Adipocyte (in vitro differentiated cells): ENCODE measurements at regions not wholly inside any gene's neighbourhood (a gene's known extent, or its start where the extent isn't known, plus 50 kb on each side); places are given as distances from the start of the nearest gene placed in this dataset.

Experiments used
- DNase-seq: peaks from one replicate; pipeline ENCODE4 v3.0.0-alpha.2; 2015; ENCODE audit warnings: low read depth
- H3K27me3 ChIP-seq: replicated peaks from 2 replicates; pipeline ENCODE4 v1.7.0; 2013; ENCODE audit warnings: mild to moderate bottlenecking, low read length, moderate library complexity; ENCODE audit not compliant: control insufficient read depth, insufficient read depth
- H3K36me3 ChIP-seq: 2 replicates; pipeline ENCODE4 v1.7.0; 2013; ENCODE audit warnings: low read length, mild to moderate bottlenecking, moderate library complexity; ENCODE audit not compliant: control insufficient read depth, insufficient read depth, severe bottlenecking
- H3K4me1 ChIP-seq: 2 replicates; pipeline ENCODE4 v1.7.0; 2013; ENCODE audit warnings: mild to moderate bottlenecking, low read length, moderate library complexity; ENCODE audit not compliant: control insufficient read depth, insufficient read depth
- H3K4me3 ChIP-seq: 2 replicates; pipeline ENCODE4 v1.7.0; 2013; ENCODE audit warnings: mild to moderate bottlenecking, low read length, moderate library complexity
- H3K9ac ChIP-seq: 2 replicates; pipeline ENCODE4 v1.7.0; 2013; ENCODE audit warnings: mild to moderate bottlenecking, low read length, moderate library complexity
- H3K9me3 ChIP-seq: 2 replicates; pipeline ENCODE4 v1.7.0; 2013; ENCODE audit warnings: mild to moderate bottlenecking, low read length, moderate library complexity; ENCODE audit not compliant: control insufficient read depth

DNA sequence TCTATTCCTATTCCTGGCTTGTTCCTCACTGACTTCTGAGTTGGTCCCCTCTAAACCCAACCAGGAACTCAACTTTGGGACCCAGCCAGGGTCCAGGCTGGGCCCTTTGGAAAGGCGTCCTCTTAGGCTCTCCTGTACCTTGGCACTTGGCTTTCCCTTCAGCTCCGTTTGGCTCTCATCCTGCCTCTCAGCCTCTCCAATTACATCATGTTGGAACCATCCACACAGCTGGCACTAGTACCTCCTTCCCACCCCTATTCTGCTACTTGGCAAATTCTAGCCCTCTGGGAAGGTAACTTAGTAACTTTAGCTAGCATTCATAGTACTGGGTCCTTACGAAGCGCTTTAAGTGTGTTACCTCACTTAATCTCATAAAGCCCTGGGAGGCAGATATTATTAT lies 205.3 kb upstream of the HABP2 start:
- DNase-seq = no peak
- no peak overlapping the region for H3K4me3 ChIP-seq

DNA sequence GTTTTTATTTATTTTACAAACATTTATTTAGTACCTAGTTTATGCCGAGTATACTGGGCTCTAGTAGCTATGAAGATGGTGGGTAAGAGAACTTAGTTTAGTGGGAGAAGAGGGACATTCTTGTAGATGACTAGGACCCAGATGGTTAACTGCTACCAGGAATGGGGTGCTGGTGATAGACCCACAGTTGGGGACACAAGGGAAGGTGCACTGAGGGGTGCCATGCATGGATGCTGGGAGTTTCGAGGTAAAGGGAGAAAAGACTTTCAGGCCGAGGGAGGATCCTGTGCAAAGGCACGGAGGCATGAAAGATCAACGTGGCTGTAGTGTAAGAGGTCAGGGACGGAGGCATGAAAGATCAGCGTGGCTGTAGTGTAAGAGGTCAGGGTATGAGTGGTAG lies 204.2 kb upstream of the HABP2 start:
- no peak overlapping the region for H3K4me3 ChIP-seq
- no peak for DNase-seq

More for the DNA sequence above, 205.3 kb upstream of the HABP2 start:
- Histone ChIP-seq H3K27me3 (peaks cover 19% of the 10 kb centered on the region), H3K36me3 (no peaks in the 10 kb centered on the region), H3K9ac (no peak overlapping the region), H3K4me1 (peaks cover 15% of the 10 kb centered on the region), H3K9me3 (no peaks in the 10 kb centered on the region)

DNA sequence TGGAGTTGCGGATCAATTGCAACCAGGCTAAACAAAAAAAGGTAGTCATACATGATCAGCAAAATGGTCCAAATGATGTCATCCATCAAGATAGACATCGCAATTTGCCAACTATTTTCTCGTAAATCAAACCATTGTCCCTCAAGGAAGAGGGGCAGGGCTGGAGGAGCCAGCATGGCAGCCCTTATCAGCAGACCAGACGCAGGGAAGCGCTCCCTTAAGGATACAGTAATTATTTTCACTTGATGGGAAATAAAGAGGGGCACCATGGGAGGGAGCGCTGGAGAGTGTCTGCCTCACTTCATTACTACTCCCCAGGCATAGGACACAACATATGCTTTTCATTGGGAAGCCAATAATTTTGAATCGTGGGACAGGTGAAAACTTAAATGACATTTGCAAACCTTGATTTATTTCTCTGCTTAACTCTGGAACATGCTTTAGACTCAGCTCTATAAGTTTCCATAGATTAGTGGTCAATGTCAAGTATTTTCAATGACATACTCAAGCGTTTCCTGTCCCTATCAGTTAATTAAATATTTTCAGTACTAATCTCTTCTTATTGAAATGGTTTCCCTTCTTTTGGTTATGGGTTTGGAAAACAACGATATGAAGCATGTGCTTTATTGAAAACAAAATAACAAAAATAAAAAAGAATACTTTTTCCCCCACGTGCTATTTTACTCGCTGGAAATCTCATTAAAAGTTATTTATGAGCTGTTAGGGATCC lies 202.4 kb upstream of the HABP2 start:
- H3K9me3 ChIP-seq = no peaks in the 10 kb centered on the region
- no peaks in the 10 kb centered on the region for H3K36me3 ChIP-seq
- no peak for DNase-seq
- peaks cover 22% of the 10 kb centered on the region for H3K4me1 ChIP-seq
- no peak overlapping the region for H3K9ac ChIP-seq
- peaks cover 10% of the 10 kb centered on the region for H3K27me3 ChIP-seq
- H3K4me3 ChIP-seq = no peak overlapping the region

More for the DNA sequence above, 204.2 kb upstream of the HABP2 start:
- Histone ChIP-seq H3K27me3 (peaks cover 10% of the 10 kb centered on the region), H3K9ac (no peak overlapping the region), H3K36me3 (no peaks in the 10 kb centered on the region), H3K4me1 (peaks cover 15% of the 10 kb centered on the region), H3K9me3 (no peaks in the 10 kb centered on the region)

DNA sequence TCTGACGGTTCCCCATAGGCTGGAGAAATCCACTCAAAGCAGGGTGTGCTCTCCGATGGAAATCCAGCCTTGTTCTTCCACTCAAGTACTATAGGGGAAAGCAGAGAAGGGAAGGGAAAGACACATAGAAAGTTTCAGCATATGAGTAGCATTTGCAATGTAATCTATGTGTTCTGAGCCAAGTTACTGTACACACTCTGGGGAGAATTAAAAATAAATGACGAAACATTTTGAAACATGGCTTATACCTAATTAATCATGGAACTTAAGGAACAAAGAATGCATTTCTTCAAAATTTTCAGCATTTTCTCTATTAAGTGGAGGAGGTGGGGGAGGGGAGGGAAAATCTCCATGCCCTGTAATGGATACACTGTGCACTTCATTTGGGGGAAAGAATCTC lies 198.1 kb upstream of the HABP2 start:
- DNase-seq = no peak
- Histone ChIP-seq H3K9ac (no peak overlapping the region), H3K36me3 (no peaks in the 10 kb centered on the region), H3K4me1 (peaks cover 30% of the 10 kb centered on the region), H3K9me3 (no peaks in the 10 kb centered on the region), H3K4me3 (no peak overlapping the region), H3K27me3 (peaks cover 2% of the 10 kb centered on the region)

DNA sequence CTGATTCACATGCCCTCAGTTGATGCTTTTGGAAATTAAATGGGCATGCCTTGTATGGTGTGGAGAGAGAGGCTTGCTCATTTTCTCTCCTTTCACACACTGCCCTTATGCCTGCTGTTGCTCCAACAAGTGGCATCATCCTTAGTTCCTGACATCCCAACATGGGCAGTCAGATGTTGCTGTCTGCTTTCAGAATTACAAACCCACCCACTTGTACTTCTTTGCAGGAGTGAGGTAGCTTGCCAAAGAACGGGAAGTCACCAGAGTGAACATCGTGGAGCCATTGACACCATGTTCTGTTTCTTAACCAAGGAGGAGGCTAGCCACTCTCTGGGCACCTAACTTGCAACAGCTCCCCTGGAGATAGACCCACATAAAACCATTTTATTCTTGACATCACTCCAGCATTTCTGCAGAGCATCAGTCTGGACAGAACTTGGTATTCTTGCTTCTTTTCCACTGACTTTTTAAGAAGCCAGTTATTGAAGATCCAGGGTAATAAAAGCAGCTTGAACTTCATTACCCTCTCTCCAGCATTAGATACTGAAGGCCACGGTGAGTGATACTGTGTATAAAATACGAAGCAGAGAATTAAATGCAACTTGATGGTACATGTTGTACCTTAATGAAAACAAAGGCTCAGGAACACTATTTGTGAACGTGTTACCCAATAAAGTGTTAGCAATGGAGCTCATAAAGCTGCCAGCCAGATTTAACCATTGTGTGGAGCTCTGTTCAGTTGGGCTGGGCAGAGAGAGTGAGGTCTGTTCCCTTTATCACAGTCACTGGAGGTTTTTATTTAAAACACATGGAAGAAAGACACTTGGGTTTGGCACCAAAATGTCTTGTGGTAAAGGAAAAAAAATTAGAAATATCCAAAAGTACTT lies 195.8 kb upstream of the HABP2 start:
- H3K27me3 ChIP-seq = no peaks in the 10 kb centered on the region
- DNase-seq = peak; percentile 39

DNA sequence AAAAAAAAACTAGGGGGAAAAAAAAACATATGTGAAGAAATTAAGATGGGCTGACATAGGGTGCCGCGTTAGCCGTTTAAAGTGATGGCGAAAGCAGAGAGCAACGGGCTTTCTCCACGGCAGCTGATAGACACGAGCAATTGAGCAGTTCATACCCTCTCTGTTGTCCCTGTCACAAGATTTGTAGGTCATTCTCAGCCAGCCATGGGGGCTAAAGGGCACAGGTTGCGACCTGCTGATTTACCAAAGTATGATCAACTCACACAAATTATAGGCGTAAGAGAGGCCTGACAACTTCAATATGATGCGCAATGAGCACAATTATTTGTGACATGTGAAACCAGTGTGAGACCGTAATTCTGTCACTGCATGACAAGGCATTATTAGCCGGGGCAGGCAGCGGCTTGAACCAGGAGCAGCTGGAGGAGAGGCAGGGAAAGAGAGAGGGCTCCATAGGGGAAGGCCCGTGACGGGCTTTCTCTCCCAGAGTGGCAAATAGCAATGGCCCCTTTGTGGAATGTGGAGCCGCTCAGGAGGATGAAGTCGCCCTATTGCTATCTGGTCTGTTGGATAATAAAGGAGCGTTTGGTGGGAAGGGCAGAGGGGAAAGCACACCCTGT lies 195.1 kb upstream of the HABP2 start:
- Histone ChIP-seq H3K27me3 (no peaks in the 10 kb centered on the region), H3K36me3 (no peaks in the 10 kb centered on the region), H3K4me3 (no peak overlapping the region), H3K4me1 (peaks cover 46% of the 10 kb centered on the region), H3K9me3 (no peaks in the 10 kb centered on the region), H3K9ac (peak overlapping the region; percentile 72)
- DNase-seq = no peak

More for the DNA sequence above, 195.8 kb upstream of the HABP2 start:
- Histone ChIP-seq H3K4me1 (peaks cover 38% of the 10 kb centered on the region), H3K4me3 (no peak overlapping the region), H3K9me3 (no peaks in the 10 kb centered on the region), H3K9ac (peak overlapping the region; percentile 72), H3K36me3 (no peaks in the 10 kb centered on the region)

DNA sequence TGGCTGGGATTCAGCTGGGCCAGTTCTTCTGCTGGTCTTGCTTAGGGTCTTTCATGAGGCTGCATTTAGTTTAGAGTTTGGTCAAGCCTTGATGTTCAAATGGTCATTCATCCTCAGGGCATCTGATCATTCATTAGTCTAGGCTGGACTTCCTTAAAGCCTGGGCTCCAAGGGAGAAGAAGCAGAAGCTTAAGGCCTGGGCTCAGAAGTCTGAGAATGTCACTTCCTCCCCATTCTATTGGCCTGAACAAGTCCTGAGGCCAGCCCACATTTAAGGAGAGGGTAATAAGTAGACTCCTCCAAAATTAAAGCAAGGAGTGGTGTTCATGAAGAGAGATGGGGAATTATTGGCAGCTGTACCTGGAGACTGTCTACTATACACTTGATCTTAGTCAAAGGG lies 193.2 kb upstream of the HABP2 start:
- no peak overlapping the region for H3K9ac ChIP-seq
- no peak overlapping the region for H3K4me3 ChIP-seq
- H3K4me1 ChIP-seq = peaks cover 56% of the 10 kb centered on the region
- DNase-seq = no peak
- no peaks in the 10 kb centered on the region for H3K9me3 ChIP-seq
- H3K27me3 ChIP-seq = no peaks in the 10 kb centered on the region
- H3K36me3 ChIP-seq = no peaks in the 10 kb centered on the region

DNA sequence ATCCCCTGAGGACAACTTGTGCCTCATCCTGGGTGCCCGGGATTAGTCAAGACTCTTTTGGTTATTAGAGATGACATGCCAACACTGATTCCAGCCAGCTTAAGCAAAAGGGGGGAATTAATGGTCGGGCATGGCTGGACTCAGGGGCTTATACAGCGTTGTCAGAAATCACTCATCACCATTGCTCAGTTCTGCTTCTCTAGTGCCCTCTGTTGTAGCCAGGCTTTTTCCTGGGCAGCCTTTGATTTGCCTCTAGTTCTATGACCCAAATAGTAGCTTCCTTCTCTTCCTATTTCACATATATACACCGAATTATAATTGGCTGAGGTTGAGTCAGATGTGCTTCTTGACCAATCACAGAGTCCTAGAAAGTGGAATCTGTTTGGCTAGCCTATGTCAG lies 192.0 kb upstream of the HABP2 start:
- no peak overlapping the region for H3K4me3 ChIP-seq
- DNase-seq = no peak
- H3K36me3 ChIP-seq = no peaks in the 10 kb centered on the region
- H3K9ac ChIP-seq = no peak overlapping the region
- peaks cover 5% of the 10 kb centered on the region for H3K9me3 ChIP-seq
- H3K27me3 ChIP-seq = no peaks in the 10 kb centered on the region
- H3K4me1 ChIP-seq = peaks cover 45% of the 10 kb centered on the region

DNA sequence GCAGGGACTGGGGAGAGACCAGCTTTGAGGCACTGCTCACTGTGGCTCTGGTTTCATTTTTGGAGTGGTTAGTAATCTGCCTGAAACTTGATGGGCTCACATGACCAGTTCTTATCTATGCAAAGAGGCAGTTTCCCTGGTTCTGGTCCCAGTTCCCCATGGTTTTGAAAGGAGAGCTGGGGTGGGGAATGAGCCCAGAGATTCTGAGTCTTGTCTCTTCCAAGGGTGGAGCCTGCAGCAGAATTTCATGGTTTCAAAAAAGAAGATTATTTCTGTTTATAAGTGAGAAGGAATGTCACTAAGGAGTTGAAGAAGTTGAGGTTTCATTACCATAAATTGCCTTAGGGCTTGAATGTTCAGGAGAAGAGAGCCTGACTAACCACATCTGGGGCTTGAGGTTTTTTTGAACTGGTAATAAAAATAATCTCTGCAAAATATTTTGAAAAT lies 190.2 kb upstream of the HABP2 start:
- no peaks in the 10 kb centered on the region for H3K27me3 ChIP-seq
- H3K9me3 ChIP-seq = peaks cover 5% of the 10 kb centered on the region
- H3K4me3 ChIP-seq = peak overlapping the region; percentile 51
- peak overlapping the region; percentile 45 for H3K9ac ChIP-seq
- no peaks in the 10 kb centered on the region for H3K36me3 ChIP-seq
- DNase-seq = peak; percentile 92
- peaks cover 32% of the 10 kb centered on the region for H3K4me1 ChIP-seq

DNA sequence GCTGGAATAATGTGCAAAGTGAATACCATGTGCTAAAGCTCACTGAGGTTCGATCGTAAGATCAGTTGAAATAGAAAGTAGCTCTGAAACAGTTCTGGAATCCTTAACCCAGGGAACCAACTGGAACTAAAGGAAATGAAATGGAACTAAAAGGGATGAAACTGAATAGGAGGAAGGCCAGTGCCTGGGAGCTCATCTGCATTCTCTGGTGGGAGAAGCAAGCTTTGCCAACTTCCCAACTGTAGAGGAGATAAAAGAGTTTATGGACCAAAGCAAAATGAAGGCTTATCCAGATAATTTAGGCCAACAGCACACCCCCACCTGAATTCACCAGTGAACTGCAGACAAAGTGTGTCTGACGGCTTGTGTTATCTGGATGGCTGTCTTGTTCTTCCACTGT lies 188.6 kb upstream of the HABP2 start:
- DNase-seq = no peak
- H3K27me3 ChIP-seq = no peaks in the 10 kb centered on the region

More for the DNA sequence above, 188.6 kb upstream of the HABP2 start:
- no peak overlapping the region for H3K9ac ChIP-seq
- H3K4me1 ChIP-seq = peaks cover 32% of the 10 kb centered on the region
- peaks cover 5% of the 10 kb centered on the region for H3K9me3 ChIP-seq
- H3K36me3 ChIP-seq = no peaks in the 10 kb centered on the region
- no peak overlapping the region for H3K4me3 ChIP-seq
